HG03108 (cell line): ENCODE measurements at regions not wholly inside any gene's neighbourhood (a gene's known extent, or its start where the extent isn't known, plus 50 kb on each side); places are given as distances from the start of the nearest gene placed in this dataset.

ENCODE experiments used
- ATAC-seq: cut with Tn5 transposase; IDR thresholded peaks from one replicate; pipeline ENCODE4 v1.9.1; 2021; ENCODE audit warnings: moderate library complexity; ENCODE audit not compliant: unreplicated experiment

DNA sequence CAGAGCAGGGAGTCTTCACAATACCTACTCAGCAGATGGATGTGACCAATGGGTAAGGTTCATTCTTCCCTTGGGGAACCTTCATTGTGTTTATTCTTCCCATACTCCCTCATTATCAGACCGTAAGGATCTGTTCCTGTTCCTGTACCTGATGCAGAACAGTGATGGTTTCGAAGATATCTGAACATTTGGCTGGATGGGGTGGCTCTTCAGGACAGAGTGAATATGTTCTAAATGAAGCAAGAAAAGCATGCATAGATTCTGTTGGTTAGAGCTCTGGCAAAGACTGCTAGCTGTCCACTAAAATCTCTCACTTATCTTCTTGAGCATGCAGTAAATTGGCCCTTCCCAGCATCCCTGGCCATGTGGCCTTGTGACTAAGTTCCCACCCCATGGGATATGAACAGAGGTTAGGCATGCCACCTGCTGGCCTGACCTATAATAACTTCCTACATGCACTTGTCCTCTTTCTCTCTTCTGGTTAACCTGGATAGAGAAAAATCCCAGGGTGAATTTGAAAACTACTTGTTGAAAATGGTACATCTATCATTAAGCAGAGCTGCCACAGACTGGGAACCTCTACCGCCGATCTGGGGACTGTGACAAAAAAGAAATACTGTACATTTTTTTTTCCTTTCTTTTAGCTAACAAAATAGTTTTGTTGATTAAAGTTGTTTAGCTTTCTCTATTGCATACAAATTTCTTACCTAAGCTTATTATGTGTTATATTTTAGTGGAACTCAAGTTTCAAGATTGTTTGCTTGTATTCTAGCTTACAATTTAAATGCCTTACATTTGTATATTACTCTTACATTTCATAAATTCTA is 60.0 kb upstream of the BANK1 start:
- peak; percentile 90 for ATAC-seq

GRCh38 chr4:101727238-101727637 is 63.3 kb upstream of the BANK1 start:
- no peak for ATAC-seq

- no peak for ATAC-seq
These were observed 66.4 kb upstream of the BANK1 start for GRCh38 chr4:101724093-101724492.

DNA sequence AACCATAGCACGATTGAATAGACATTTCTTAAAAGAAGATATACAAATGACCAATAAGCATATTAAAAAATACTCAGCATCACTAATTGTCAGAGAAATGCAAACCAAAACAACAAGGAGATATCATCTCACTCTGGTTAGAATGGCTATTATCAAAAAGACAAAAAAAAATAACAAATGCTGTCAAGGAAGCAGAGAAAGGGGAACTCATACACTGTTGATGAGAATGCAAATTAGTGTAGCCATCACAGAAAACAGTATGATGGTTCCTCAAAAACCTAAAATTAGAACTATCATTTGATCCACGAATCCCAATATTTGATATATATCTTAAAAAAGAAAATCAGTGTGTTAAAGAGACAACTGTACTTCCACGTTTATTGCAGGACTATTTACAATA is 71.7 kb upstream of the BANK1 start:
- ATAC-seq, result no peak

GRCh38 chr4:101711590-101712260 is 78.8 kb upstream of the BANK1 start:
- no peak for ATAC-seq

DNA sequence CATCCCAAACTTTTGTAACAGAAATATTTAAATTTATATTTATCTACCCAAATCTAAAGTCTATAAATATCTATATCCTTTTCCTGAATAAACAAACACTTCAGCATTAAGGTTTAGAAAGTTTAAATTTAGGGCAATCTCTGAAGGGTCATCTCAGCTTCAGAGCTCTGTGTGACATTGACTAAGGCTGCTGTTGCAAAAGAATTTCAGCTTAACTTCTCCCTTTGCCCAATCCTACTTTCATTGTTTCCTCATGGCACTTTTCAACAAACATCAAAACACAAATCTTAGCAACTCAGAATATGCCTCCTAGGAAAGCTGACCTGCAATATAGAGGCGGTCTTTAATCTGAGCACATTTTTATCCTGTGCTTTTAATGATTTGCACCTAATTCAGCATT is 79.7 kb upstream of the BANK1 start:
- no peak for ATAC-seq

- ATAC-seq, result no peak
These were observed 82.1 kb upstream of the BANK1 start for GRCh38 chr4:101708293-101709039.

DNA sequence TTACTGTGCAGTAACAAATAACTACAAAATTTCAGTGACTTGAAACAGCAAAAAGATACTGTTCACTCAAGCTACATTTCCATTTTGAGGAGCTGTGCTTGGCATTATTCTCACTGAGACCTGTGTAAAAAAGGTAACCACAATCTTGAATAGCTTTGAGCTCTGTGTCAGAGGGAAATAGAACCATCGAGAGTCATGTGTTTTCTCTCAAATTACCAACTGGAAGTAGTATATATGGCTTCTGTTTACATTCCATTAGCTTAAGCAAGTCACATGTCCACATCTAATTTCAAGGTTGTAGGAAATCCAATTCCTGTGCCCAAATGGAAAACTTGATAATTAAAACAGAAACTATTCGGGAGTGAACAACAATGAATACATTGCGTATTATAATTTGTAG is 82.9 kb upstream of the BANK1 start:
- no peak for ATAC-seq

DNA sequence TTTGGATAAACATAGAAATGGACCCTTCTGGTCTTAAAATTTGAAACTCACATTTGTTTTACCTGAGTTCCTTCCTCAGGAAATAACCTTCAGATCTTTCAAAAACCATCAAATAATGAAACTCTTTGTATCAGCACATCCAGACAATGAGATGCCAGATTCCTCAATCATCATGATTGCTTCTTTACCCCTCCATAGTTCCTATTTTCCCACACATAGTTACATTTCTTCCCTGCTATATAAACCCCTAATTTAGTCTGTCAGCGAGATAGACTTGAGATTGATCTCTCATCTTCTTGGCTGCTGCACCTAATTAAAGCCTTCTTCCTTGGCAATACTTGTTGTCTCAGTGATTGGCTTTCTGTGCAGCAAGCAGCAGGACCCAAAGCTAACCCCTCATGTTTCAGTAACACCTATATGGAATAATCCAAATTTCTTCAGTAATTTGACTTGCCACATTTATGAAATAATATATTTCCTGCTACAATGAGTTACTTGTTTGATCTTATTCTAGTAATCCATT is 83.9 kb upstream of the BANK1 start:
- ATAC-seq, result no peak

- no peak for ATAC-seq
These were observed 89.0 kb upstream of the BANK1 start for GRCh38 chr4:101701551-101701950.

DNA sequence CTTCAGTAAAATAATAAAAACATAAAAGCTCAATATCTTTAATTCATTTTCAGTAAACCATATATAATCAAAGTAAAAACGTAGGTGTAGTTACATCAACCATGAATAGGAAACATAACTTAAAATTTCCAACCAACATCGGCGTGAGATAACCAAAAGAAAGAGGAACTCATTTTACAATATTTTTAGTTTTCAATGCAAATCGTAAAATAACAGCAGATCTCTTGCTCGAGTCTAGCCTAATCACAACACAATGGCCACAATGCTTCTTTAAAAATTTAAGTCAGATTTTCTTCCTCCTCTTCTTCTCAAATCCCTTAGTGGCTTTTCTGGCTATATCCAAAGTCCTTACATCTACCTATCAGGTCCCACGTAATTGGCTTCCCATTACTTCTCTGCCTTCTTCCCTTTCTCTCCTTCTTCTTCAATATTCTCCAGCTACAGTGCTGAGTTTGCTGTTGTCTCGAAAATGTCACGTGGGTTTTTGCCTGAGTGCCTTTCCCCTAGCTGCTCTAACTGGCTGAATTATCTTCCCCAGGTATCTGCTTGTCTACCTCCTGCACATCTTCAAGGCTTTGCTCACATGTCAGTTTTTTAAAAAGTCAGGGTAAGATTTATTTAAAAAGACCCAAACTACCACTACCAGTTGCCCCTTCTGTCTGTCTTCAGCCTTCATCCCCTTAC is 90.9 kb upstream of the BANK1 start:
- ATAC-seq, result no peak

DNA sequence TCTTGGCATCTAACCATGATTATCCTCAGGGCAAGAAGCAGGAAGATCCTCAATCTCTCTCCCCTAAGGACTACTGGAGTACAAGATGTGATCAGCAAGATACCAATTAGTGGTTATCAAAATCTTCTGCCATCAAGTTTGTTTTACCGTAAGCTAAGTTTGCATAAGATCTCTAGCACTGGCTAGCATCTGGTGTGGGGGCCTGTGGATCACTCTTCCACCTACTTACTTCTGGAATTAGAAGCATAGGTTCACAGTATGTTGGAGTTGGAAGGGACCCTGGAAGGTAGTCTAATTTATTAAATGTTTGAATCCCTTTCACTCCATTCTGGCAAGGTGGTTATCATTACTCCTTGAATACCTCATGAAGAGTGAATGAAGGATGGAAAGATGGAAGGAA is 93.3 kb upstream of the BANK1 start:
- no peak for ATAC-seq

GRCh38 chr4:101696276-101697010 is 94.1 kb upstream of the BANK1 start:
- no peak for ATAC-seq

DNA sequence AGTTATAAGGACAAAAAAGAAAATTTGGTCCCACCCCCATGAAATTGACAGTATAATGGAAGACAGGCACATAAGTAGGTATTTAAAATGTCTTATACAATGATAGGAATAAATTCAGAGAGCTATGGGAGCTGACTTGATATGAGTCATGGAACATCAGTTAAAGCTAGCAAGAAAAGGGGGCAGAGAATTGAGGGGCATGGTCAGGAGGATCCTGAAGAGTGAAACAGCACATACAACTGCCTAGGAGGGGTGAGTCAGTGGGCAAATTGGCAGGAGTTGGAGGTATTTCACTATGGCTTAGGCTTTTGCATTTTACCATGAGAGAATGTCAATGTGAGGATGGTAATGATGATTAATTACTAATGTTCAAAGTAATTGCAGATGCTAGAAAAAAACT is 95.4 kb upstream of the BANK1 start:
- no peak for ATAC-seq

- peak; percentile 5 for ATAC-seq
These were observed 96.1 kb upstream of the BANK1 start for GRCh38 chr4:101694403-101694802.

GRCh38 chr4:101693842-101694398 is 96.6 kb upstream of the BANK1 start:
- peak; percentile 61 for ATAC-seq

DNA sequence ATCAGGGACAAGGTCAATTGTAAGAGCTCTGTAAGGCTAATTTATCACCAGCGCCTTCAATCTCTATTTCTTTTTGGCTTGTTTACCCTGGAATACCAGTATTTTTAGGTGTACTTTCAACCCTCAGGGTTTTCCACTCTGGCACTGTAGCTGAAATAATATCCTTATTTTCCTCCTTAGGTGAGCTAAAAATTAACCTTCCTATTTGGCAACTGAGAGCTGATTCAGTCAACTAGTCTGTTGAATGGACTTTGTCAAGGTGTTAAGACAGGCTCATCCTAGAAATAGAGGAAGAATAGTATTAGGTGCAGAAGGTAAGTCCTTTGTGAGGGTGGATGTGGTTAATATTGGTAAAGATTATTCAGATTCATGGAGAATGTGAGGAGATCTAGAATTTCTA is 101.3 kb upstream of the BANK1 start:
- ATAC-seq, result no peak

GRCh38 chr4:101685126-101685525 is 105.4 kb upstream of the BANK1 start:
- ATAC-seq, result no peak

DNA sequence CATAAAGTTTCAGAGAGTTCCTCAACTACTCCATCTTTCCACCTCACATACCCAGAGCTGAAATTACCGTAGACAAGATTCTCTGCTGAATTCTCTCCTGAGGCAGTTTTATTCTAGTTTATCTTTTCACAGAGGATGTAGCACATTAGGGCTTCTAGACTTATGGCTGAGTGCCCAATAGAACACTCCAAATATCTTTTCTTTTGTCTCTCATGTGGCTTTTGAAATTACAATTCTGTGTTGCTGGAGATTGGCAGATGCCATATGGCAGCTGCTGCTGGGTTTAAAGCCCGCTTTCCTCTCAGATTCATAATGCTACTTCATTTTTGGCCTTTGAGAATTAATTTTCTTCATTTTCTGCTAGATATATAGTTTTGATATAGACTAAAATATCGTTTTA is 107.6 kb upstream of the BANK1 start:
- ATAC-seq, result no peak

GRCh38 chr4:101678180-101678579 is 112.3 kb upstream of the BANK1 start:
- no peak for ATAC-seq
